H1 (cell line): ENCODE measurements at regions not wholly inside any gene's neighbourhood (a gene's known extent, or its start where the extent isn't known, plus 50 kb on each side); places are given as distances from the start of the nearest gene placed in this dataset.

ENCODE experiments used
- NRF1 ChIP-seq: IDR thresholded peaks from 2 replicates; pipeline ENCODE4 v1.6.1; 2011; ENCODE audit warnings: mild to moderate bottlenecking, low read depth, low read length, improper control_type of control experiment
- TBP ChIP-seq: IDR thresholded peaks from 2 replicates; pipeline ENCODE4 v1.6.1; 2011; ENCODE audit warnings: low read depth, low read length, improper control_type of control experiment
- TF ChIP-seq, protein P1 (sequence below), 3 experiments: IDR thresholded peaks; 1 replicate in 2 of 3; 2 replicates in 1 of 3; pipeline versions ENCODE4 v1.5.1 to v1.6.1; 2011; ENCODE audit warnings: low read length in 3 of 3, mild to moderate bottlenecking in 3 of 3, inconsistent platforms in 2 of 3, low read depth in 1 of 3, moderate library complexity in 1 of 3; ENCODE audit not compliant: insufficient read depth in 1 of 3; ENCODE audit errors: control extremely low read depth in 1 of 3

DNA sequence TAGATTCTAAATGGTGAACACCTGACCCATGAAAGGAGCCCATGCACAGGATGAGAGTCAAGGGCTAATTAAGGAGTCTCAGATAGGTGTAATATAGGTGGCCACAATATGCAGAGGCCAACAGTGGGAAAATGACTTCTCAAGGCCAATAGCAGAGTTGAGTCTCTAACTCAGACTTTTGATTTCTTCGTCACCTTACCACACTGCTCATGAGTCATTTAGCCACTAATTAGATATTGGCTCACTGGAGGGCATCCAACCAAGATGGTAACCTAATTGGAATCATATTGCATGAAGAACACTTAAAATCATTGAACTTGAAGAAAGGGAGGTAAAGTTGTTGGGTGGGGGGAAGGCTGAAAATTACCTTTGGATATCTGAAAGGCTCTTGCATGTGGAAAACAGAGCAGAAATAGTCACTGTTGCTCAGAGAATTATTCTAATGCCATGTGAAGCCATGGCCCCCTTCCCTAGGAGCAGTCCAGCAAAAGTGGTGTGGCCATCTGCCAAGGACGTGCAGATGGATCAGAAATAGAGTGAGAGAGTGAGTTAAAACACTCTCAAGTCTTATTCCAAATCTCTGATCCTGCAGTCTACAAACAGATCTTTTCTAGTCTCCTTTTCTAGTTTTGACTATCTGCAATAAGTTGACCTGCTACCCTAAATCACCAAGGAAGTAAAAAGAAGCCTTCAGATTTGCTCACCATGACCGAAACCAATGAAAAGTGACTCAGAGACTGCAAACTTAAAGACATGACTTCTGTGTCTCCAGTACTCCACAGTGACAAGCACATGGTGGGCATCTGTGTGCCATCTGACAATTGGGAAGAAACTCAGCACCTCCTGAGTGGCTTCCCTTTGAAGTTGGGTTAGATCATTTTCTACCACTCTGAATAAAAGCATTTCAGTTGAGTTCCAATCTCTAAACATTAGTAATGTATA is 93.9 kb upstream of the C1QTNF7 start (continued):
- TF ChIP-seq, protein P1, sequence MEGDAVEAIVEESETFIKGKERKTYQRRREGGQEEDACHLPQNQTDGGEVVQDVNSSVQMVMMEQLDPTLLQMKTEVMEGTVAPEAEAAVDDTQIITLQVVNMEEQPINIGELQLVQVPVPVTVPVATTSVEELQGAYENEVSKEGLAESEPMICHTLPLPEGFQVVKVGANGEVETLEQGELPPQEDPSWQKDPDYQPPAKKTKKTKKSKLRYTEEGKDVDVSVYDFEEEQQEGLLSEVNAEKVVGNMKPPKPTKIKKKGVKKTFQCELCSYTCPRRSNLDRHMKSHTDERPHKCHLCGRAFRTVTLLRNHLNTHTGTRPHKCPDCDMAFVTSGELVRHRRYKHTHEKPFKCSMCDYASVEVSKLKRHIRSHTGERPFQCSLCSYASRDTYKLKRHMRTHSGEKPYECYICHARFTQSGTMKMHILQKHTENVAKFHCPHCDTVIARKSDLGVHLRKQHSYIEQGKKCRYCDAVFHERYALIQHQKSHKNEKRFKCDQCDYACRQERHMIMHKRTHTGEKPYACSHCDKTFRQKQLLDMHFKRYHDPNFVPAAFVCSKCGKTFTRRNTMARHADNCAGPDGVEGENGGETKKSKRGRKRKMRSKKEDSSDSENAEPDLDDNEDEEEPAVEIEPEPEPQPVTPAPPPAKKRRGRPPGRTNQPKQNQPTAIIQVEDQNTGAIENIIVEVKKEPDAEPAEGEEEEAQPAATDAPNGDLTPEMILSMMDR (IDR thresholded peaks at IDR 0.05; ENCODE audit: control extremely low read depth in 1 of 3, insufficient read depth in 1 of 3, low read depth in 1 of 3, low read length in 3 of 3): no peak
- TF ChIP-seq TBP (no peak), NRF1 (no peak)
